OCI-LY1 (cell line): ENCODE measurements at regions not wholly inside any gene's neighbourhood (a gene's known extent, or its start where the extent isn't known, plus 50 kb on each side); places are given as distances from the start of the nearest gene placed in this dataset.
"Not testable (repeated sequence)": the region's sequence is repeated elsewhere in the genome, so short reads cannot be mapped to it uniquely, and the experiment has no call there.

Experiments
- H2AFZ ChIP-seq: fragments of 200-600 bp; sonication (generic), shearing (Covaris generic); 2 replicates; pipeline ENCODE4 v1.6.0; 2014; ENCODE audit warnings: antibody characterized with exemption, mild to moderate bottlenecking, low read length
- H3F3A ChIP-seq: fragments of 200-600 bp; sonication (generic), shearing (Covaris generic); 2 replicates; pipeline ENCODE4 v1.6.0; 2014; ENCODE audit warnings: mild to moderate bottlenecking, antibody characterized with exemption, low read length, moderate library complexity; ENCODE audit not compliant: insufficient read depth
- H3K27ac ChIP-seq: fragments of 200-600 bp; sonication (generic); 2 replicates; pipeline ENCODE4 v1.5.1; 2014; ENCODE audit warnings: low read length, mixed run types, mild to moderate bottlenecking, low read depth; ENCODE audit not compliant: poor library complexity, severe bottlenecking
- H3K27me3 ChIP-seq: fragments of 200-600 bp; sonication (generic); 2 replicates; pipeline ENCODE4 v1.6.0; 2014; ENCODE audit warnings: antibody characterized with exemption, mild to moderate bottlenecking, low read length, moderate library complexity; ENCODE audit not compliant: insufficient read depth
- H3K36me3 ChIP-seq: fragments of 200-600 bp; sonication (generic); 2 replicates; pipeline ENCODE4 v1.6.1; 2014; ENCODE audit warnings: mild to moderate bottlenecking, antibody characterized with exemption, low read length, moderate library complexity, mixed read lengths; ENCODE audit not compliant: insufficient read depth
- H3K4me1 ChIP-seq: fragments of 200-600 bp; sonication (generic); 2 replicates; pipeline ENCODE4 v1.5.1; 2014; ENCODE audit warnings: mild to moderate bottlenecking, low read length, moderate library complexity; ENCODE audit not compliant: insufficient read depth, severe bottlenecking
- H3K4me2 ChIP-seq: fragments of 200-600 bp; sonication (generic), shearing (Covaris generic); 2 replicates; pipeline ENCODE4 v1.6.1; 2014; ENCODE audit warnings: low read length
- H3K4me3 ChIP-seq: fragments of 200-600 bp; sonication (generic); 2 replicates; pipeline ENCODE4 v1.5.1; 2014; ENCODE audit warnings: low read length, low read depth, mild to moderate bottlenecking, mixed read lengths; ENCODE audit not compliant: poor library complexity, severe bottlenecking
- H3K79me2 ChIP-seq: fragments of 200-600 bp; shearing (Covaris generic); 2 replicates; pipeline ENCODE4 v1.6.1; 2016; ENCODE audit warnings: mixed run types, low read length, mixed read lengths; ENCODE audit not compliant: insufficient read depth
- H3K9ac ChIP-seq: fragments of 200-600 bp; sonication (generic), shearing (Covaris generic); 2 replicates; pipeline ENCODE4 v1.6.1; 2014; ENCODE audit warnings: mild to moderate bottlenecking, low read length, mixed read lengths
- H3K9me2 ChIP-seq: fragments of 200-600 bp; sonication (generic), shearing (Covaris generic); 2 replicates; pipeline ENCODE4 v1.6.1; 2014; ENCODE audit warnings: low read depth, mild to moderate bottlenecking, low read length, mixed read lengths
- H3K9me3 ChIP-seq: fragments of 200-600 bp; shearing (Covaris generic); 2 replicates; pipeline ENCODE4 v1.6.1; 2014; ENCODE audit warnings: low read length, mixed read lengths
- H4K20me1 ChIP-seq: fragments of 200-600 bp; sonication (generic), shearing (Covaris generic); 2 replicates; pipeline ENCODE4 v1.6.0; 2016; ENCODE audit warnings: mild to moderate bottlenecking, low read length; ENCODE audit not compliant: insufficient read depth
- CTCF ChIP-seq: fragments of 200-600 bp; sonication (generic), shearing (Covaris generic); IDR thresholded peaks from 2 replicates; pipeline ENCODE4 v1.5.1; 2017; ENCODE audit warnings: mild to moderate bottlenecking, antibody characterized with exemption, low read length, moderate library complexity, mixed read lengths
- EZH2 ChIP-seq: fragments of 200-600 bp; sonication (generic), shearing (Covaris generic); IDR thresholded peaks from 2 replicates; pipeline ENCODE4 v1.8.0; 2017; ENCODE audit warnings: borderline replicate concordance, mixed run types, mild to moderate bottlenecking, antibody characterized with exemption, low read length, moderate library complexity, mixed read lengths

GRCh38 chr9:135176284-135176683 is 88.8 kb downstream of the OLFM1 start:
- no peaks in the 10 kb centered on the region for H4K20me1 ChIP-seq
- H3K27ac ChIP-seq: no peak overlapping the region
- no peaks in the 10 kb centered on the region for H3F3A ChIP-seq
- no peaks in the 10 kb centered on the region for H3K27me3 ChIP-seq
- no peaks in the 10 kb centered on the region for H3K79me2 ChIP-seq
- H3K4me3 ChIP-seq: no peak overlapping the region
- H3K9ac ChIP-seq: no peak overlapping the region
- H3K36me3 ChIP-seq: no peaks in the 10 kb centered on the region
- no peak overlapping the region for H3K4me2 ChIP-seq
- no peaks in the 10 kb centered on the region for H3K4me1 ChIP-seq
- H2AFZ ChIP-seq: no peak overlapping the region
- no peaks in the 10 kb centered on the region for H3K9me3 ChIP-seq
- no peaks in the 10 kb centered on the region for H3K9me2 ChIP-seq
- TF ChIP-seq EZH2 (no peak), CTCF (no peak)

DNA sequence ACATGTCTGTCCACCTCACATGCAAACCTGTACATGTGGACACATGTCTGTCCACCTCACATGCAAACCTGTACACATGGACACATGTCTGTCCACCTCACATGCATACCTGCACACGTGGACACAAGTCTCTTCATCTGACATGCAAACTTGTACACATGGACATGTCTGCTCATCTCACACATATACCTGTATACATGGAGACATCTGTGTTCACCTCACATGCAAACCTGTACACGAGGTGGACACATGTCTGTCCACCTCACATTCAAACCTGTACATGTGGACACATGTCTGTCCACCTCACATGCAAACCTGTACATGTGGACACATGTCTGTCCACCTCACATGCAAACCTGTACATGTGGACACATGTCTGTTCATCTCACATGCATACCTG is 90.1 kb downstream of the OLFM1 start:
- H3K9me2 ChIP-seq, H3F3A ChIP-seq, H3K4me2 ChIP-seq, H3K27me3 ChIP-seq, H3K4me3 ChIP-seq, H3K9me3 ChIP-seq, H2AFZ ChIP-seq, H3K27ac ChIP-seq, H3K9ac ChIP-seq, H3K36me3 ChIP-seq, H3K79me2 ChIP-seq, H3K4me1 ChIP-seq, H4K20me1 ChIP-seq: not testable (repeated sequence)

- Histone ChIP-seq H3K27me3 (no peaks in the 10 kb centered on the region), H3K4me3 (no peak overlapping the region), H3K4me1 (no peaks in the 10 kb centered on the region), H3K27ac (no peak overlapping the region), H3K9me2 (no peaks in the 10 kb centered on the region), H4K20me1 (no peaks in the 10 kb centered on the region), H3K36me3 (no peaks in the 10 kb centered on the region), H3F3A (no peaks in the 10 kb centered on the region), H3K9ac (no peak overlapping the region), H2AFZ (no peak overlapping the region), H3K4me2 (no peak overlapping the region), H3K79me2 (no peaks in the 10 kb centered on the region), H3K9me3 (no peaks in the 10 kb centered on the region)
- TF ChIP-seq CTCF (no peak), EZH2 (no peak)
Measured at GRCh38 chr9:135178498-135178897, 91.0 kb downstream of the OLFM1 start.

DNA sequence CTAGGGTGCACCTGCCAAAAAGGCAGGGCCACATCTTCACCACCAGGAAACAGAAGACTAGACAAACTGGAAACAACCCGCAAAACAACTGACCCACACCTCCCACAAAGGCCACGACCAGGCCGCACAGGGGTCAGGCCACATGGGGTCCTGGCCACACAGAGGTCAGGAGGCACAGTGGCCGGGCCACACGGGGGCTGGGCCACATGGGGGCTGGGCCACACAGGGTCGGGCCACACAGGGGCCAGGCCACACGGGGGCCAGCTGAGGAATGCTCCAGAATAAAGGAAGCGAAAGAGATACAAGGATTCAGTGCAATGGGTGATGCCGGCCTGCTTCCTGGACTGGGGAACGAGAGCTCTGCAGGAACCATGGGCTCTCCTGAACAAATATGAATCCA is 91.6 kb downstream of the OLFM1 start:
- H3K79me2 ChIP-seq: no peaks in the 10 kb centered on the region
- H3K27me3 ChIP-seq: no peaks in the 10 kb centered on the region
- TF ChIP-seq CTCF (no peak), EZH2 (no peak)
- H3K27ac ChIP-seq: no peak overlapping the region
- no peak overlapping the region for H3K4me3 ChIP-seq
- no peaks in the 10 kb centered on the region for H3K4me1 ChIP-seq
- no peak overlapping the region for H3K9ac ChIP-seq
- no peak overlapping the region for H3K4me2 ChIP-seq
- no peaks in the 10 kb centered on the region for H3K9me3 ChIP-seq
- no peak overlapping the region for H2AFZ ChIP-seq
- H4K20me1 ChIP-seq: no peaks in the 10 kb centered on the region
- H3K9me2 ChIP-seq: no peaks in the 10 kb centered on the region
- no peaks in the 10 kb centered on the region for H3F3A ChIP-seq
- no peaks in the 10 kb centered on the region for H3K36me3 ChIP-seq
